GM12801 (cell line): ENCODE measurements at regions not wholly inside any gene's neighbourhood (a gene's known extent, or its start where the extent isn't known, plus 50 kb on each side); places are given as distances from the start of the nearest gene placed in this dataset.

Experiments used
- TF ChIP-seq, protein P1 (sequence below): IDR thresholded peaks from one replicate; pipeline ENCODE4 v1.5.1; 2011; ENCODE audit warnings: control low read depth; ENCODE audit not compliant: insufficient read length; ENCODE audit errors: extremely low read depth

DNA sequence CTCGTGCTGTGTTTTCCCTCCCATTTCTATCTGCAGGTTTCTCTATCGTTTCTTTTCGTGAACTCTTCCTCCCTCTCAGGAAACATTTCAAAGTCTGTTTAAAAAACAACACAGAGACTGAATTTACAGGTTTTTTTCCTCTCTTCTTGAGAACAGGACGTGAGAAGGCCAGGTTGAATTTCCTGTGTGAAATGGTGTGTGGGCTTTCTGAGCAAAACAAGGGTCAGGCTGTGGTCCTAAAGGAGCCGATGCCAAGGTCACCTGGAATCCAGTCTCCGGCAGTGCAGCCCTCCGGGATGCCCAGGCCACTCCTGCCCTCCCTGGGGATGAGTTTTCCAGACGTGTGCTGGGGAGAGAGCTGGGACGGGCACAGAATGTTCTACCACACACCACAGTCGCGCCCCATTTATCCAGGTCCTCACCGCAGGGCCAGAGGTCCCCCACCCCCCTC is 62.7 kb upstream of the RUNX3 start:
- TF ChIP-seq, protein P1, sequence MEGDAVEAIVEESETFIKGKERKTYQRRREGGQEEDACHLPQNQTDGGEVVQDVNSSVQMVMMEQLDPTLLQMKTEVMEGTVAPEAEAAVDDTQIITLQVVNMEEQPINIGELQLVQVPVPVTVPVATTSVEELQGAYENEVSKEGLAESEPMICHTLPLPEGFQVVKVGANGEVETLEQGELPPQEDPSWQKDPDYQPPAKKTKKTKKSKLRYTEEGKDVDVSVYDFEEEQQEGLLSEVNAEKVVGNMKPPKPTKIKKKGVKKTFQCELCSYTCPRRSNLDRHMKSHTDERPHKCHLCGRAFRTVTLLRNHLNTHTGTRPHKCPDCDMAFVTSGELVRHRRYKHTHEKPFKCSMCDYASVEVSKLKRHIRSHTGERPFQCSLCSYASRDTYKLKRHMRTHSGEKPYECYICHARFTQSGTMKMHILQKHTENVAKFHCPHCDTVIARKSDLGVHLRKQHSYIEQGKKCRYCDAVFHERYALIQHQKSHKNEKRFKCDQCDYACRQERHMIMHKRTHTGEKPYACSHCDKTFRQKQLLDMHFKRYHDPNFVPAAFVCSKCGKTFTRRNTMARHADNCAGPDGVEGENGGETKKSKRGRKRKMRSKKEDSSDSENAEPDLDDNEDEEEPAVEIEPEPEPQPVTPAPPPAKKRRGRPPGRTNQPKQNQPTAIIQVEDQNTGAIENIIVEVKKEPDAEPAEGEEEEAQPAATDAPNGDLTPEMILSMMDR, result no peak

DNA sequence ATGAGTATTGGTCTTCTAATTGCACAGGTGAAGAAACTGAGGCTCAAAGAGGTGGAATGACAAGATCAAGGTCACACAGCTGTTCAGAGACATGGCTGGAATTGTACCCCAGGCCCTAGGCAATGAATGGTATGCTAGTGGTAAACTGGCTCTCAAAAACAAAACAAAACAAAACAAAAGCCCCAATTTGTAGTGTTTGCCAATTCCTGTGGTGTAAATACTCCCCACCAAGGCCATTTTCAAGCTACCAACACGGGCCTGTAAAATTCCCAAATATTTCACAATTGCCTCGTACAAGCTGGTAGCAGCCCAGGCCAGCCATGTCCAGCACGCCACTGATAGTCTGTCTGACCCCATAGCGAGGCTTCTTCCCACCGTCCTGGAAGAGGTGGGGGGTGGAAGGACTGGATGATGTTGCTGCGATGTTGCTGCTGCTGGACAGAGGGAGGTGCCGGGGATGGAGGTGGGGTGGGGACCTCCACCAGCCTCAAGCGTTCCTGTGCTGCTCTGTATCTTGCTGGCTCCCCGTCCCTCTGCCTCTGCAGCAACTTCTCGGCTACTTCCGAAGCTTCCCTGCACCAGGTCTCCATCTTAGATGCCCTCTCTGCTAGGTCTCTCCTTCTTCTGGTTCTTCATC is 62.2 kb upstream of the RUNX3 start:
- TF ChIP-seq, protein P1, result no peak

DNA sequence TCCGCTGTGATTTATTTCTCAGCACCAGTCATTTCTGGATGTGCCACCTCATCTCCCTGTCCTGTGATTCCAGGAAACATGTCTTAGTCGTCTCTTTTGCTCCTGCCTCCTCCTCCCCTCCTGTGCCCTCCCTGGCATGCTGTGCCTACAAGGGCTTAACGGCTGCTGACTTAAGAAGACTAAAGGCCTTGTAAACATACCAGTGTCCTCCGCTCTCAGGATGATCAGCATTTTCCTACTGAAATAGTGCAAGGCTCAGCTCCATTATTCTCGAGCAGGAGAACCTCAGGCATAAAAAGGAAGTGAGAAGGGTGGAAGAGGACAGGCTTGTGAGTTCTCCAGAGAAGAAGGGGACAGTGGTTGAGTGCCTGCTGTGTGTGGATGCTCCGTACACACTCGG is 61.6 kb upstream of the RUNX3 start:
- TF ChIP-seq, protein P1, result no peak

DNA sequence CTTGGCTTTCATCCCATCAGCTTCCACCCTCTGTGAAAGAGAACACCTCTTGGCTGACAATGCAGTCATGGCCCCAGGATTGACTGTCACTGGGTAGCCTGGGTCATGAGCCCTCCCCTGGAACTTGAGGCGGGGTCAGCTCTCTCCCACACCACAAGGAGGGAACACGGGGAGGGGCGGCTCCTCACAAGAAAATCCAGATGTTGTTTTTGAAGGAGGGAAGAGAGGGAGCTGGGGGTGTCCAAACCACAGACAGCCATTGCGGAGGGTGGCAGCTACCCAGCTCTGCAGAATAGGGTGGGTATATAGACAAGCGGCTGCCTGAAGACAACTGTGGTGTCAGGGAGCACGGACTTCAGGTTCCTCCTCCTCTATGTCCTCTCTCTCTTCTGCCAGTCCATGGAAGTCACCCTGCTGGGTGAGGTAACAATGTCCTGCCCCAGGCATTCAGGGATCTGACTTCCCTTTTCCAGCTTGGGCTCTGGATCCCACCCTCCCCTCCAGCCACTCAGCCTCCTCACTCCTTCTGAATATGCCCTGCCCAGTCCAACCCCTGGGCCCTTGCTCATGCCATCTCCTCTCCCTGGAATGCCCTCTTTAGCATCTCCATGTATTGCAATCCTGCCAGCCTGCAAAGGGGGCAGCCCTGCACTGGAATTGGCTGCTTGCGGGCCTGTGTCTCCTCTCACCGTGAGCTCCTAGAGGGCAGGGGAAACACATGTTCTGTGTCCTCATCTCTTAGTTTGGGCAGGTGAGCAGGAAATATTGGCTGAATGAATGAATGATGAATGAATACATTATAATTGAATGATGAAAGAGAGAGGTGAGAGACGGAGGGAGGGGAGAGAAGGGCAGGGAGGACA is 60.9 kb upstream of the RUNX3 start:
- TF ChIP-seq, protein P1, result no peak

DNA sequence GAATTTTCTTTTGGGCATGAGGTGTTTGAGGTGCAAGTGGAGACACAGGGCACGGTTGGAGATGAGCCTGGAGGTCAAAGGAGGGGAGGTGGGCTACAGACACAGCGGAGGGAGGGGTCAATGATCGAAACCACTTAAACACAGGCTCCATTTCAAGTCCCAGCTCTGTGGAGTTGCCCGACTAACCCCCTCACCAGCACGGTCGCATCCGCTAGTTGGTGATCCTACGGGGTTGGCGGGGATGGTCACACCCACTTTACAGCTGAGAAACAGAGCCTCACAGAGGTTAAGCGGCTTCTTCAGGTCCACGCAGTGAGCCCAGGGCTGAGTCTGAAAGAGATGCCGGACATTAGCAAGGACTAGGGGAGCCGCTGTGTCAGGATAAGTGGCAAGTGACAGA is 60.1 kb upstream of the RUNX3 start:
- TF ChIP-seq, protein P1, result no peak

DNA sequence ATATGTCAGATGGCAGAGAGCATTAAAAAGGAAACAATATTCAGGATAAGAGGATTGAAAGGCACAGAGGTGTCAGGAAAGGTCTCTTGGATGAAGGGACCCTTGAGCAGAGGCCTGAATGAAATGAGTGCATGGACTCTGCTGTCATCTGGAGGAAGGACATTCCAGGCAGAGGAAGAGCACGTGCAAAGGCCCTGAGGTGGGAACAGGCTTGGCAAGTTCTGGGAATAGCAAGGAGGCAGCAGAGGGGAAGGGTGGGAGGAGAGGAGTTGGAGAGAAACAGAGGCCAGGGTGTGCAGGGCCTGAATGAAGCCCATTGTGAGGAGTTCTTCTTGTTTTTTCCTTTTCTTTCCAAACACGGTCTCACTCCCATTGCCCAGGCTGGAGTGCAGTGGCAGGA is 59.0 kb upstream of the RUNX3 start:
- TF ChIP-seq, protein P1, result no peak

GRCh38 chr1:24988558-24988912 is 58.5 kb upstream of the RUNX3 start:
- TF ChIP-seq, protein P1, result no peak
